HEK293 (cell line): ENCODE measurements at regions not wholly inside any gene's neighbourhood (a gene's known extent, or its start where the extent isn't known, plus 50 kb on each side); places are given as distances from the start of the nearest gene placed in this dataset.

Experiments used
- CTCF ChIP-seq: fragments of 450-650 bp; formaldehyde crosslinking; IDR thresholded peaks from 2 replicates; pipeline ENCODE4 v1.5.1; 2016; ENCODE audit warnings: missing biosample characterization, missing genetic modification characterization
- MYNN ChIP-seq: fragments of 450-650 bp; formaldehyde crosslinking; IDR thresholded peaks from 2 replicates; pipeline ENCODE4 v1.5.1; 2016; ENCODE audit warnings: missing biosample characterization, missing genetic modification characterization, borderline replicate concordance
- REST ChIP-seq: fragments of 450-650 bp; formaldehyde crosslinking; IDR thresholded peaks from 2 replicates; pipeline ENCODE4 v1.5.1; 2016; ENCODE audit warnings: missing biosample characterization, missing genetic modification characterization
- YY1 ChIP-seq: fragments of 450-650 bp; formaldehyde crosslinking; IDR thresholded peaks from 2 replicates; pipeline ENCODE4 v1.5.1; 2018; ENCODE audit warnings: missing biosample characterization, missing genetic modification characterization
- ZBTB11 ChIP-seq: fragments of 450-650 bp; formaldehyde crosslinking; conservative IDR thresholded peaks from 2 replicates; pipeline ENCODE4 v1.5.1; 2016; ENCODE audit warnings: low read depth, missing biosample characterization, missing genetic modification characterization
- ZBTB7A ChIP-seq: fragments of 450-650 bp; formaldehyde crosslinking; IDR thresholded peaks from 2 replicates; pipeline ENCODE4 v1.5.1; 2016; ENCODE audit warnings: low read depth, missing biosample characterization, missing genetic modification characterization
- ZNF416 ChIP-seq: fragments of 450-650 bp; formaldehyde crosslinking; IDR thresholded peaks from 2 replicates; pipeline ENCODE4 v1.5.1; 2016; ENCODE audit warnings: missing biosample characterization, missing genetic modification characterization
- ZNF449 ChIP-seq: fragments of 450-650 bp; formaldehyde crosslinking; IDR thresholded peaks from 2 replicates; pipeline ENCODE4 v1.5.1; 2017; ENCODE audit warnings: missing biosample characterization, mild to moderate bottlenecking, missing genetic modification characterization, moderate library complexity
- ZNF580 ChIP-seq: fragments of 450-650 bp; formaldehyde crosslinking; IDR thresholded peaks from 2 replicates; pipeline ENCODE4 v1.5.1; 2016; ENCODE audit warnings: missing biosample characterization, missing genetic modification characterization
- ZNF843 ChIP-seq: fragments of 450-650 bp; formaldehyde crosslinking; IDR thresholded peaks from 2 replicates; pipeline ENCODE4 v1.5.1; 2016; ENCODE audit warnings: missing biosample characterization, missing genetic modification characterization
- ZSCAN16 ChIP-seq: fragments of 450-650 bp; formaldehyde crosslinking; IDR thresholded peaks from 2 replicates; pipeline ENCODE4 v1.5.1; 2016; ENCODE audit warnings: missing biosample characterization, missing genetic modification characterization
- ZSCAN5A ChIP-seq: fragments of 450-650 bp; formaldehyde crosslinking; IDR thresholded peaks from 2 replicates; pipeline ENCODE4 v1.5.1; 2016; ENCODE audit warnings: missing biosample characterization, missing genetic modification characterization

GRCh38 chr10:37057261-37057660 lies 68.1 kb upstream of the ANKRD30A start:
- no peak for TF ChIP-seq CTCF (tag by site-specific recombination)
- TF ChIP-seq ZNF580 (tag by site-specific recombination) = no peak
- no peak for TF ChIP-seq ZNF449
- TF ChIP-seq ZNF843 (tag by site-specific recombination) = no peak
- TF ChIP-seq YY1 = no peak
- no peak for TF ChIP-seq ZSCAN16 (tag by site-specific recombination)
- no peak for TF ChIP-seq ZNF416 (tag by site-specific recombination)
- TF ChIP-seq REST (tag by site-specific recombination) = no peak
- TF ChIP-seq MYNN (tag by site-specific recombination) = no peak
- TF ChIP-seq ZBTB11 (tag by site-specific recombination) = no peak
- no peak for TF ChIP-seq ZSCAN5A (tag by site-specific recombination)
- no peak for TF ChIP-seq ZBTB7A (tag by site-specific recombination)
